ENCODE measurements at regions not wholly inside any gene's neighbourhood (a gene's known extent, or its start where the extent isn't known, plus 50 kb on each side); places are given as distances from the start of the nearest gene placed in this dataset.

DNA sequence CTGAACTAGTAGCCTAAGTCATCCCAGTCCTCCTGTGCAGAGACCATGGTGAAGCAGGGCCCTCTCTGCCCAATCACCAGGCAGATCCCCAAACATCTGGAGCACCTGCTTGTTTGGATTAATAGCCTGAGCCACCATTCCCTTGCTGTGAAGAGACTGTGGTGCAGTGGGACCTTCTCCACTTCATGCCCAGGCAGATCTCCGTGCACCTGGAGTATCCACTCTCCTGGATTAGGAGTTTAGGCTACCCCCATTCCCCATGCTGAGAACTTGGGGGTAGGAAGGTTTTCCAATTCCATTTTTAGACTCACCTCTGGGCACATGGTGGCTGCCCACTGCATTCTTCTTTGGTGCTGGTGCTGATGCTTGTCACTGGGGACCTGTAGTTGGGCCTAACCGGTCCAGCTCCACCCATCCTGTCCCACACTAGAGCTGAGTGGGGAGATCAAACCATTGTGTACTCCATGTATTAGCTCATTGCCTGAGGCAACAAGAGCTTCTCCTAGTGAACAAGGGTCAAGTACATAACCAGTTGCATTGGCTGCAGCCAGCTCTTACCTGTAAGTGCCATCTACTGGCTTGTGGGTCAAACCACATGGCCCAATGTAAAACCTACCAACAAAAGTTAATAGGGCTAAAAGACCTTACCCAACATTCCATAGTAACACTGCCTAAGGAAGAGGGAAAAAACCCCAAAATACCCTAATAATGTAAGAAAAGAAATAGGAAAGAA is 382.5 kb upstream of the CBLB start:
- H3K27ac ChIP-seq (replicated peaks) = no peak overlapping the region
- DNase-seq (ENCODE audit: low read depth in 1 of 2, low spot score in 1 of 2) = no peak
- no peaks in the 10 kb centered on the region for H3K27me3 ChIP-seq (ENCODE audit: insufficient read depth, poor library complexity, severe bottlenecking)
- no peak for TF ChIP-seq SPI1 (IDR thresholded peaks at IDR 0.05; ENCODE audit: borderline replicate concordance, low read depth)
- TF ChIP-seq, protein P1, sequence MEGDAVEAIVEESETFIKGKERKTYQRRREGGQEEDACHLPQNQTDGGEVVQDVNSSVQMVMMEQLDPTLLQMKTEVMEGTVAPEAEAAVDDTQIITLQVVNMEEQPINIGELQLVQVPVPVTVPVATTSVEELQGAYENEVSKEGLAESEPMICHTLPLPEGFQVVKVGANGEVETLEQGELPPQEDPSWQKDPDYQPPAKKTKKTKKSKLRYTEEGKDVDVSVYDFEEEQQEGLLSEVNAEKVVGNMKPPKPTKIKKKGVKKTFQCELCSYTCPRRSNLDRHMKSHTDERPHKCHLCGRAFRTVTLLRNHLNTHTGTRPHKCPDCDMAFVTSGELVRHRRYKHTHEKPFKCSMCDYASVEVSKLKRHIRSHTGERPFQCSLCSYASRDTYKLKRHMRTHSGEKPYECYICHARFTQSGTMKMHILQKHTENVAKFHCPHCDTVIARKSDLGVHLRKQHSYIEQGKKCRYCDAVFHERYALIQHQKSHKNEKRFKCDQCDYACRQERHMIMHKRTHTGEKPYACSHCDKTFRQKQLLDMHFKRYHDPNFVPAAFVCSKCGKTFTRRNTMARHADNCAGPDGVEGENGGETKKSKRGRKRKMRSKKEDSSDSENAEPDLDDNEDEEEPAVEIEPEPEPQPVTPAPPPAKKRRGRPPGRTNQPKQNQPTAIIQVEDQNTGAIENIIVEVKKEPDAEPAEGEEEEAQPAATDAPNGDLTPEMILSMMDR (IDR thresholded peaks at IDR 0.05; ENCODE audit: insufficient read depth, low read length) = no peak
- no peak for TF ChIP-seq POLR2AphosphoS5 (IDR thresholded peaks at IDR 0.05; ENCODE audit: low read depth)
- TF ChIP-seq, protein P2, sequence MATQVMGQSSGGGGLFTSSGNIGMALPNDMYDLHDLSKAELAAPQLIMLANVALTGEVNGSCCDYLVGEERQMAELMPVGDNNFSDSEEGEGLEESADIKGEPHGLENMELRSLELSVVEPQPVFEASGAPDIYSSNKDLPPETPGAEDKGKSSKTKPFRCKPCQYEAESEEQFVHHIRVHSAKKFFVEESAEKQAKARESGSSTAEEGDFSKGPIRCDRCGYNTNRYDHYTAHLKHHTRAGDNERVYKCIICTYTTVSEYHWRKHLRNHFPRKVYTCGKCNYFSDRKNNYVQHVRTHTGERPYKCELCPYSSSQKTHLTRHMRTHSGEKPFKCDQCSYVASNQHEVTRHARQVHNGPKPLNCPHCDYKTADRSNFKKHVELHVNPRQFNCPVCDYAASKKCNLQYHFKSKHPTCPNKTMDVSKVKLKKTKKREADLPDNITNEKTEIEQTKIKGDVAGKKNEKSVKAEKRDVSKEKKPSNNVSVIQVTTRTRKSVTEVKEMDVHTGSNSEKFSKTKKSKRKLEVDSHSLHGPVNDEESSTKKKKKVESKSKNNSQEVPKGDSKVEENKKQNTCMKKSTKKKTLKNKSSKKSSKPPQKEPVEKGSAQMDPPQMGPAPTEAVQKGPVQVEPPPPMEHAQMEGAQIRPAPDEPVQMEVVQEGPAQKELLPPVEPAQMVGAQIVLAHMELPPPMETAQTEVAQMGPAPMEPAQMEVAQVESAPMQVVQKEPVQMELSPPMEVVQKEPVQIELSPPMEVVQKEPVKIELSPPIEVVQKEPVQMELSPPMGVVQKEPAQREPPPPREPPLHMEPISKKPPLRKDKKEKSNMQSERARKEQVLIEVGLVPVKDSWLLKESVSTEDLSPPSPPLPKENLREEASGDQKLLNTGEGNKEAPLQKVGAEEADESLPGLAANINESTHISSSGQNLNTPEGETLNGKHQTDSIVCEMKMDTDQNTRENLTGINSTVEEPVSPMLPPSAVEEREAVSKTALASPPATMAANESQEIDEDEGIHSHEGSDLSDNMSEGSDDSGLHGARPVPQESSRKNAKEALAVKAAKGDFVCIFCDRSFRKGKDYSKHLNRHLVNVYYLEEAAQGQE (IDR thresholded peaks at IDR 0.05; ENCODE audit: insufficient replicate concordance, low read depth) = no peak
- TF ChIP-seq GABPA (IDR thresholded peaks at IDR 0.05; ENCODE audit: low read depth) = no peak
- H3K4me3 ChIP-seq (replicated peaks; ENCODE audit: insufficient read depth, low read length) = no peak overlapping the region

DNA sequence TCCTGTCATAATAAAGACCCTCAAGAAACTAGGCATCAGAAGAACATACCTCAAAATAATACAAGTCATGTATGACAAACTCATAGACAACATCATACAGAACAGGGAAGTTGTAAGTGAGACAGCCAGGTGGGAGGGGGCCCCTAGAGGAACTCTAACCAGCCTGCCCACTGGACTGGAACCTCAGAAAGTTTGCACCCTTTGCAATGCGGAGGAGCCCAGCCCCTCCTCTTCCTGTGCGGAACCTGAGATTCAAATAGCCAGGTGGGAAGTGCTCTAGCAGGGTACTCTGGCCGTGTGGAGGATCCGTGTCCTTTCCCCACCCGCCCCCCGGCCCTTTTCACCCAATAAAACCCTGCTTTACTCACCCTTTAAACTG is 387.0 kb upstream of the CBLB start:
- no peak overlapping the region for H3K27ac ChIP-seq (replicated peaks)
- no peak for DNase-seq (ENCODE audit: low read depth in 1 of 2, low spot score in 1 of 2)

DNA sequence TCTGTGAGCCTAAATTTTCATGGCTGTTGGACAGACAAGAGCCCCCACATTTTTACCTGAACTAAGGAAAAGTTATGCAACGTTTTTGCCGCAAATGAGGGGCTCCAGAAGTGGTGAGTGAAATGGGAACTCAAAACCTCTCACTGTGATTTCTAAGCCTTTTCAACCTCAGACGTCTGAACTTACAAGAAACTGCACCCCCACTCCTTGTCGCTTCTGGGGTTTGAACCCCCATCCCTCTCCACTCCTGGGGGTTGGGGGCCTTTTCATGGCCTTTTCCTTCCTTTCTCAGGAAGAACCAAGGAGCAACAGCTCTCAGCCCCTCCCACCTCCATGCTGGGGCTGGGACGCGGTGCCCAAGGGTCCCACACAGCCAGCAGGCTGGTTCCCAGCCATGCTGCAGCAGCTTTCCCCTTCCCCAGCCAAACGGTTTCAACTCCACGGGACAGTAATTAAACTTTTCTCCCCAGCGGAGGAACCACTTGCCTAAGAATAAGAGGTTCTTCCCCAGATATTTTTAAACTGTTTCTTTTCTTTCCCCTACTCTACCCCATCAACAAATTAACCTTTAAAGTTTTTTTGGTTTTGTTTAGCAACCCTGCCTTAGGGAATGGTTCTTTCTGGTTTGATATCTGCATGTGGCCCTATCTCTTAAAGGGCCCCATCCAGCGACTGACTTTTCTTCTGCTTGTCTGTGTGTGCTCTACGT is 387.6 kb upstream of the CBLB start:
- Histone ChIP-seq H3K4me3 (replicated peaks; ENCODE audit: insufficient read depth, low read length) (no peak overlapping the region), H3K27me3 (ENCODE audit: insufficient read depth, poor library complexity, severe bottlenecking) (no peaks in the 10 kb centered on the region), H3K27ac (replicated peaks) (no peak overlapping the region)
- no peak for DNase-seq (ENCODE audit: low read depth in 1 of 2, low spot score in 1 of 2)
- TF ChIP-seq, protein P1 (IDR thresholded peaks at IDR 0.05; ENCODE audit: insufficient read depth, low read length) = no peak
- TF ChIP-seq POLR2AphosphoS5 (IDR thresholded peaks at IDR 0.05; ENCODE audit: low read depth) (no peak), SPI1 (IDR thresholded peaks at IDR 0.05; ENCODE audit: borderline replicate concordance, low read depth) (no peak), GABPA (IDR thresholded peaks at IDR 0.05; ENCODE audit: low read depth) (no peak)
- TF ChIP-seq, protein P2 (IDR thresholded peaks at IDR 0.05; ENCODE audit: insufficient replicate concordance, low read depth) = no peak

More for the DNA sequence above, 387.0 kb upstream of the CBLB start:
- H3K27me3 ChIP-seq (ENCODE audit: insufficient read depth, poor library complexity, severe bottlenecking) = no peaks in the 10 kb centered on the region
- TF ChIP-seq POLR2AphosphoS5 (IDR thresholded peaks at IDR 0.05; ENCODE audit: low read depth) = no peak
- TF ChIP-seq, protein P2 (IDR thresholded peaks at IDR 0.05; ENCODE audit: insufficient replicate concordance, low read depth) = no peak
- no peak for TF ChIP-seq SPI1 (IDR thresholded peaks at IDR 0.05; ENCODE audit: borderline replicate concordance, low read depth)
- H3K4me3 ChIP-seq (replicated peaks; ENCODE audit: insufficient read depth, low read length) = no peak overlapping the region

Measured in HL-60 (cell line).